ENCODE measurements at regions not wholly inside any gene's neighbourhood (a gene's known extent, or its start where the extent isn't known, plus 50 kb on each side); places are given as distances from the start of the nearest gene placed in this dataset.

GRCh38 chr2:59739166-59739565 lies 814.3 kb downstream of the BCL11A start:
- no peak overlapping the region for H2AFZ ChIP-seq (ENCODE audit: control insufficient read depth, low read depth, low read length)
- in situ Hi-C loops (cut with MboI) = no loop called here
- WGBS (ENCODE audit: insufficient coverage, insufficient replicate concordance, low lambda C conversion rate, missing lambda C conversion rate) = 22% methylated on average over 4 of the region's 4 CpGs
- H4K20me1 ChIP-seq (ENCODE audit: control insufficient read depth, insufficient read depth) = no peaks in the 10 kb centered on the region
- H3K4me3 ChIP-seq = no peak overlapping the region
- ChIA-PET RAD21 (ENCODE audit: unreplicated experiment) (no interaction called here), CTCF (no interaction called here), POLR2A (no interaction called here), SMC1A (ENCODE audit: uncharacterized antibody, unreplicated experiment) (interaction anchor here (0.6 to 1.0 kb wide), 2 partner anchors 8 to 847 kb away, joined by 3 read pairs; no protein-coding TSS in a partner anchor)
- H3K27me3 ChIP-seq (replicated peaks in 1 of 2; ENCODE audit: control insufficient read depth in 2 of 2, insufficient read depth in 2 of 2, low read length in 1 of 2) = no peaks in the 10 kb centered on the region
- no peaks in the 10 kb centered on the region for H3K36me3 ChIP-seq (ENCODE audit: control insufficient read depth in 2 of 2, insufficient read depth in 2 of 2, low read length in 1 of 2)
- DNase-seq (ENCODE audit: low read depth, low spot score) = no peak
- H3K9me3 ChIP-seq (replicated peaks; ENCODE audit: control insufficient read depth, insufficient read depth, low read length) = no peaks in the 10 kb centered on the region
- no peak for ATAC-seq
- no peak overlapping the region for H3K4me2 ChIP-seq (ENCODE audit: control insufficient read depth, insufficient read depth)
- H3K4me1 ChIP-seq (ENCODE audit: control insufficient read depth, insufficient read depth, low read length) = no peaks in the 10 kb centered on the region
- TF ChIP-seq FOXK2 (IDR thresholded peaks at IDR 0.05) (no peak), RFX5 (IDR thresholded peaks at IDR 0.05; ENCODE audit: low read depth, low read length) (no peak), RCOR1 (conservative IDR thresholded peaks at IDR 0.05; ENCODE audit: low read depth, low read length) (no peak)
- FAIRE-seq = no peak
- no peaks in the 10 kb centered on the region for H3K79me2 ChIP-seq (ENCODE audit: control insufficient read depth, insufficient read depth, low read length)
- H3K27ac ChIP-seq (ENCODE audit: control insufficient read depth, insufficient read depth) = no peak overlapping the region
- BruUV-seq (replicated peaks) = no TSS peak
- intact Hi-C loops (cut with micrococcal nuclease; ENCODE audit: unreplicated experiment) = no loop called here
- no peak overlapping the region for H3K9ac ChIP-seq (ENCODE audit: control insufficient read depth, insufficient read depth, low read length)

- Histone ChIP-seq H3K9me3 (replicated peaks; ENCODE audit: control insufficient read depth, insufficient read depth, low read length) (no peaks in the 10 kb centered on the region), H4K20me1 (ENCODE audit: control insufficient read depth, insufficient read depth) (no peaks in the 10 kb centered on the region), H3K9ac (ENCODE audit: control insufficient read depth, insufficient read depth, low read length) (no peak overlapping the region), H3K36me3 (ENCODE audit: control insufficient read depth in 2 of 2, insufficient read depth in 2 of 2, low read length in 1 of 2) (no peaks in the 10 kb centered on the region), H3K27me3 (replicated peaks in 1 of 2; ENCODE audit: control insufficient read depth in 2 of 2, insufficient read depth in 2 of 2, low read length in 1 of 2) (no peaks in the 10 kb centered on the region; a peak in 1 of 4 replicates), H3K4me2 (ENCODE audit: control insufficient read depth, insufficient read depth) (no peak overlapping the region), H3K4me1 (ENCODE audit: control insufficient read depth, insufficient read depth, low read length) (no peaks in the 10 kb centered on the region), H3K27ac (ENCODE audit: control insufficient read depth, insufficient read depth) (no peak overlapping the region), H3K4me3 (no peak overlapping the region), H3K79me2 (ENCODE audit: control insufficient read depth, insufficient read depth, low read length) (no peaks in the 10 kb centered on the region), H2AFZ (ENCODE audit: control insufficient read depth, low read depth, low read length) (no peak overlapping the region)
- BruUV-seq (replicated peaks) = no TSS peak
- FAIRE-seq (no peak), DNase-seq (ENCODE audit: low read depth, low spot score) (no peak), ATAC-seq (no peak)
- SMC1A ChIA-PET (ENCODE audit: uncharacterized antibody, unreplicated experiment) = no interaction called here
- intact Hi-C loops (cut with micrococcal nuclease; ENCODE audit: unreplicated experiment) = no loop called here
- TF ChIP-seq POLR2A (IDR thresholded peaks at IDR 0.05; ENCODE audit: low read depth, low read length) = no peak
- TF ChIP-seq POLR2AphosphoS5 (IDR thresholded peaks at IDR 0.05; ENCODE audit: low read length) = no peak
- no peak for TF ChIP-seq KAT2A (conservative IDR thresholded peaks at IDR 0.05; ENCODE audit: control insufficient read depth, low read depth, low read length)
- TF ChIP-seq TAF1 (IDR thresholded peaks at IDR 0.05; ENCODE audit: borderline replicate concordance, low read depth, low read length) = no peak
- no peak for TF ChIP-seq HCFC1 (IDR thresholded peaks at IDR 0.05; ENCODE audit: low read length)
- TF ChIP-seq ZNF384 (IDR thresholded peaks at IDR 0.05; ENCODE audit: borderline replicate concordance, low read depth, low read length) = no peak
- TF ChIP-seq SPI1 (IDR thresholded peaks at IDR 0.05; ENCODE audit: borderline replicate concordance, insufficient read depth, low read depth, low read length) = no peak
- TF ChIP-seq BACH1 (IDR thresholded peaks at IDR 0.05; ENCODE audit: borderline replicate concordance) = no peak
- RAD21 ChIA-PET (ENCODE audit: unreplicated experiment) = no interaction called here
- POLR2A ChIA-PET = no interaction called here
- CTCF ChIA-PET = no interaction called here
- in situ Hi-C loops (cut with MboI) = no loop called here
Measured at GRCh38 chr2:59737299-59737698, 816.2 kb downstream of the BCL11A start.

Measured in GM12878 (cell line).